ENCODE measurements at regions not wholly inside any gene's neighbourhood (a gene's known extent, or its start where the extent isn't known, plus 50 kb on each side); places are given as distances from the start of the nearest gene placed in this dataset.

GRCh38 chr14:61219256-61219655, 61.9 kb downstream of the TMEM30B start:
- TF ChIP-seq, protein P1, sequence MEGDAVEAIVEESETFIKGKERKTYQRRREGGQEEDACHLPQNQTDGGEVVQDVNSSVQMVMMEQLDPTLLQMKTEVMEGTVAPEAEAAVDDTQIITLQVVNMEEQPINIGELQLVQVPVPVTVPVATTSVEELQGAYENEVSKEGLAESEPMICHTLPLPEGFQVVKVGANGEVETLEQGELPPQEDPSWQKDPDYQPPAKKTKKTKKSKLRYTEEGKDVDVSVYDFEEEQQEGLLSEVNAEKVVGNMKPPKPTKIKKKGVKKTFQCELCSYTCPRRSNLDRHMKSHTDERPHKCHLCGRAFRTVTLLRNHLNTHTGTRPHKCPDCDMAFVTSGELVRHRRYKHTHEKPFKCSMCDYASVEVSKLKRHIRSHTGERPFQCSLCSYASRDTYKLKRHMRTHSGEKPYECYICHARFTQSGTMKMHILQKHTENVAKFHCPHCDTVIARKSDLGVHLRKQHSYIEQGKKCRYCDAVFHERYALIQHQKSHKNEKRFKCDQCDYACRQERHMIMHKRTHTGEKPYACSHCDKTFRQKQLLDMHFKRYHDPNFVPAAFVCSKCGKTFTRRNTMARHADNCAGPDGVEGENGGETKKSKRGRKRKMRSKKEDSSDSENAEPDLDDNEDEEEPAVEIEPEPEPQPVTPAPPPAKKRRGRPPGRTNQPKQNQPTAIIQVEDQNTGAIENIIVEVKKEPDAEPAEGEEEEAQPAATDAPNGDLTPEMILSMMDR (IDR thresholded peaks at IDR 0.05; ENCODE audit: insufficient read depth, low read depth, low read length): no peak
- no peak for TF ChIP-seq EZH2 (IDR thresholded peaks at IDR 0.05; ENCODE audit: insufficient read depth, low read length)

All from astrocyte (in vitro differentiated cells and primary cell).